ENCODE measurements at regions not wholly inside any gene's neighbourhood (a gene's known extent, or its start where the extent isn't known, plus 50 kb on each side); places are given as distances from the start of the nearest gene placed in this dataset.
A peak's percentile ranks its signal among the peaks of the same experiment; 100 is the strongest.

DNA sequence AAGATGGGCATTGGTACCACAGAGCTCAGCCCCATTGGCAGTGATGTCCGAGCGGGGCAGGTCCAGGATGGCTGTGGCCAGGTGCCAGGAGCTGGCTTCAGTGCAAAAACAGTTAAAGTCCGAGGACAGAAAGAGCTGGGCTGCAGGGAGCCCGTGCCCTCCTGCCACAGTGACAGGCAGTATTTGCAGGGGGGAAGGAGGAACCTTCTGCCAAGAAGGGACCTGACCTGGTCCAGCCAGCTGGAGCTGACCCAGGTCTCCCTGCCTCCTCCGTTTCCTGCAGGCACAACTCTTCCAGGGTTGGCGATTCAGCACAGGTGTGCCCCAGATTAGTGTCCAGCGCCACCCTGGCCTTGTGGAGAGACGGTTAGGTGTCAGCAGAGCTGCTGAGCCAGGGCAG, 199.0 kb downstream of the ENGASE start:
- no peak for DNase-seq

GRCh38 chr17:79272666-79273219, 198.1 kb downstream of the ENGASE start:
- no peak for DNase-seq

- no peak for DNase-seq
These were observed 197.6 kb downstream of the ENGASE start for GRCh38 chr17:79272220-79272619.

- no peak for DNase-seq
These were observed 195.0 kb downstream of the ENGASE start for GRCh38 chr17:79269620-79270019.

DNA sequence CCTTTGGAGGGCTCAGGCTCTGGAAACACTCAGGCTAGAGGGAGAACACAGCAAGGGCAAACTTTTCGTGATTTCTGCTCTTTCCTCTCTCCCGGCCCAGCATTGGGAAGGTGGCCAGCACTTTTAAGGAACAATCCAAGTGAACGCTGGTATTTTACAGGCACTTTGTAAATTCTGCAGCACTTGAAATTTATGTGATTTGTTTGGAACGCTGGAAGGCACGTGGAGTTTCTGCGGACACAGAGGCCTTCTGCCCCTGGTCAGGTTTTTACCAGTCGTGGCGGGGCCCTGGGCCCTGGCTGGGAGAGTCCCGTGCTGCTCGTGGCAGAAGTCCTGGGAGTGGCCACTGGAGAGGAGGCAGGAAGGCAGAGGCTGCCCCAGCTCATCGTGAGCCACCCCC, 188.6 kb downstream of the ENGASE start:
- no peak for DNase-seq

DNA sequence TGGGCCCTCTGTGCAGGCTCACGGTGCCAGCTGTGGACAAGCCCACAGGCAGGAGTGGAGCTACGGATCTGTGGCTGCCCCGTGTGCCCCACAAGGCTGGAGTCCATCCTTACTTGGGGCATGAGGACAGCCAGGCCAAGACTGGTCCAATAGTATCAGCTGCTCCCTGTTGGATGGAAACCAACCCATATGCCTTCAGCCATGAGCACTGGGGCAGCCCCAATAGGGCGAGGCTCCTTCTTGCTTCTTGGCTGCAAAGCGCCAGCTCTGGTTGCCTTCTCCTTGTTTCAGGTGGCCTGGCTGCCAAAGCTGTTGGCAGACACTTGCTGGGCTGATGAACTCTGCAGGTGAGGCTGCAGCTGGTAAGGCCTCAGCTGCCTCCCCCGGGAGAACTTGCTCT, 188.0 kb downstream of the ENGASE start:
- no peak for DNase-seq

GRCh38 chr17:79261355-79262072, 186.9 kb downstream of the ENGASE start:
- peak; percentile 55 for DNase-seq

DNA sequence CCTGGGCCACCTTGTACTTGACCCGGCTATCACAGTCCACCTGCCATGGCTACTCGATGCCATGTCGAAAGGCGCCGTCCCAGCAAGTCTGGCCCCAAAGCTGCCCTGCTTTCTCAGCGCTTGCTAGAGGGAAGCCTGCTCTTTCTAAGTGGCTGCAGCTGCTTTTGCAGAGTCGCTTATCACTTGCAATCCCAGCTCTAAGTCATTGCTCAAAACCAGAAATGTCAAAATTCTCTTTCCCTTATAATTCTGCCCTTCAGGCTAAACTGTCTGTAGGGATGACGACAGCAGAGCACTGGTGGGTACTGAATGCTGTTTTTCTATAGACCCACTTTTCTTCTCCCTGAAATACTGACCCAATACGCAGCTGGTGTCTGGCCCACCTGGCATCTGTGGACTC, 184.2 kb downstream of the ENGASE start:
- DNase-seq = no peak

- DNase-seq = no peak
These were observed 183.4 kb downstream of the ENGASE start for GRCh38 chr17:79258041-79258440.

- DNase-seq = no peak
These were observed 181.4 kb downstream of the ENGASE start for GRCh38 chr17:79255926-79256585.

- DNase-seq = no peak
These were observed 180.8 kb downstream of the ENGASE start for GRCh38 chr17:79255456-79255855.

DNA sequence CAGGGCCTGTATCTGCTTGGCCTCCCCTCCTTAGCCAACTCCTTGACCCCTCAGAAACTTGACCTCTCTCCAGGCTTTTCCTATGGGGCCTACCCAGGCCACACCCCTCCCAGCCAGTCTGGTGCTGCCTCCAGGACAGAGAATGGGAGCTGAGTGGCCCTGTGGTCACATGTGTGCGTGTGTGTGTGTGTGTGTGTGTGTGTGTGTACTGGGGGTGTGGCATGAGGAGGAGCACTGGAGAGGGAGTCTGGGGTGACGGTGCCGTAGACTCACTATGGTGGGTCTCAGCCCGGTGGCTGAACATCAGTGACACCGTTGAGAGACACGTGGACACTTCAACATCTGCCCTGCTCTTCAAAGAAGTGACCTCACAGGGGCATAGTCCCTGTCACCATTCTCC, 180.4 kb downstream of the ENGASE start:
- no peak for DNase-seq

GRCh38 chr17:79252886-79253285, 178.3 kb downstream of the ENGASE start:
- DNase-seq = no peak

- DNase-seq = no peak
These were observed 177.2 kb downstream of the ENGASE start for GRCh38 chr17:79251824-79252223.

DNA sequence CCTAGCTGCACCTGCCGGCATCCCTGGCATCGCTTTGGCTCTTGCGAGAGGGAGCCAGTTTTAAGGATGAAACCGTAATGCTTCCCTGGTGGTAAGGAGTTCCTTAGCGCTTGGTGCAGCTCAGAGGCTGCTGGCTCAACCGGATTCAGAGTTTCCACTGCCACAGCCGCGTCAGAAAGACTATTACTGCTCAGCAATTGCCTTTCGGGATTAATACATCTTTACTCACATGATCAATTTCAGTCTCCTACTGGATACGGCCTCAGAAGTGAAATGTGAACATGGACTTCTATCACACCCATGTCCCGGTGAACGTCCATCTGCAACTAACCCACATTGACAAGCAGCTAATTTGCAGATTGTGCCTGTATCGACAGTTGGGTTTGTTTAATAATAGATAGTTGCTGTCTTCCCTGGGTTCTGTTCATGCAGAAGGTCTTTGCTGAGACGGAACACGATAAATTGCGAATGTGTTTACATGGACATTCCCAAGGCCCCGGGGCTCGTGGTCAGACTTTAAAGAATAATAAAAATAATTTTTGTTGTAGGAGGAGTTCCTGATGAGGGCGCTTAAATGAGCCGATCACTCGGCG, 175.4 kb downstream of the ENGASE start:
- no peak for DNase-seq

DNA sequence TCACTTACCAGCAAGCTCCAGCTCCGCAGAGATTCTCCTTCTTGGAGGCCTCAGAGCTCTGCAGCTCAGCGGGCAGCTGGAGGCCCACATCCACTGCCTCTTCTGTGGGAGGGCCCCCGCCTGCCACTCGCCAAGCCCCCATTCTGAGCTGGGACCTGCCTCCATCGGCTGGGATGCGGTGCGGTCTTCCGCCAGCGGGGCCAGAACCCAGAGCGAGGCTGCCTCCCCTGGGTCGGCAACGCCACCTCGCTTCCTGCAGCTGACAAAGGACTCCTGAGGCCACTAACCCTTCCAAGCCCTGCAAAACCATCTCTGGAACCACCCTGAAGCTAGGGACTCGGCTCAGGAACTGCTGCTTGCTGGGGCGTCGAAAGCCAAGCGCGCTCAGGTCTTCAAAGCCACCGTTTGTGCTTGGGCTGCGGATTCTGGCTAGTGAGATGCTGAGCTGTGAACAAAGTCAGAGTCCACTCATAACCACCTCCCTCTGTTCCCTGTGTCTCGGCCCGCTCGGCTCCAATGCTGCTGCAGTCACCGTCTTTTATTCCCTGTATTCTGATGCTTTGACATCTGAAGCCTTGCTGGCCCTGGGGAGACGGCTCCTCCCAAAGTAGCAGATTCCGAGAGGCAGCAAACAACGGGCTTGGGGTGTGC, 174.3 kb downstream of the ENGASE start:
- DNase-seq = no peak

- no peak for DNase-seq
These were observed 171.9 kb downstream of the ENGASE start for GRCh38 chr17:79246225-79247190.

GRCh38 chr17:79244665-79245064, 170.0 kb downstream of the ENGASE start:
- no peak for DNase-seq

DNA sequence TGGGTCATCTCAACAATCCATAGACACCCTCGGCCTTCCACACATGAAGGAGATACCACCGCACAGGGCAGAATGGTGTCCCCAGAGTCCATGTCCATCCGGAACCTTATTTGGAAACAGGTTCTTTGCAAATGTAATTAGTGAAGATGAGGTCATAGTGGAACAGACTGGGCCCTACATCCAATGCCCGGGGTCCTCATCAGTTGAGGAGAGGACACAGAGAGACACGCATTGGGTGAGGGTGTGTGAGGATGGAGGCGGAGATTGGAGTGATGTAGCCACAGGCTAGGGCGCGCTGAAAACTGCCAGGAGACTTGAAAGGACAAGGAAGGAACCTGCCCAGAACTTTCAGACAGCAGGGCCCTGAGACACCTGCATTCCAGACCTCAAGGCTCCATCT, 169.4 kb downstream of the ENGASE start:
- no peak for DNase-seq

DNA sequence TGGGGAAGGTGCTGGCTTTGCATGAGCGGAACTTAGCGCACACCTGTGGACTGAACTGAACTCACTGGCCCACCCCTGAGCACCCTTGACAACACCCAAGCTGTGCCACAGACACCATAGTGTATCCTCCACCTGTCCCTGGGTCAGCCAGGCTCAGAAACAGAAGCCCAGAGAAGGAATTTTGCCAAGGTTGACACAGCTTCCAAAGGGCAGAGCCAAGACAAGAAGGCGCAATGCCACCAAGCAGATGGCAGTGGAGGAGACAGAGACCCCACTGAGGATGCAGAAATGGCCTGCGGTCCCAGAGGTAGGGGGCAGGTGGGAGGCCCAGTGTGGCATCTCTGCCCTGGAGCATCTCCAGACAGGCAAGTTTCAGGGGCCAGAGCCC, 169.0 kb downstream of the ENGASE start:
- DNase-seq = no peak

- no peak for DNase-seq
These were observed 168.4 kb downstream of the ENGASE start for GRCh38 chr17:79242873-79243602.

DNA sequence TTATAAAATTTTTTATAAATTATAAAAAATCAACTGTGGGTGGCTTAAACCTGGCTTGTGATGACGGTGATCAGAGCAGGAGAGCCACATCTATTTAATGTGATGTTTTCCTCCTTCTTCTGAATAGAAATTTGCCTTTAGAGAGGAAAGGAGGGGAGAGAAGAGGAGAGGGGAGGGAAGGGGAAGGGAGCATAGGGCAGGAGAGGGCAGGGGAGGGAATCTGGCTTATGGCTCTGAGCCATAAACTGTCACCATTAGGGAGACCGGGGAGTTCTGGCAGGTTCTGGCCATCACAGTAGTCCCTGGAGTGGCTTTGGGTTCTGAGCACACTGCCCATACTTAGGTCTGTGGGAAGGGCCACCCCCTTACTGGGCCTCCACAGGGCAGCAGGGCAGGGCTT, 167.8 kb downstream of the ENGASE start:
- no peak for DNase-seq
